HepG2 (cell line): ENCODE measurements at regions not wholly inside any gene's neighbourhood (a gene's known extent, or its start where the extent isn't known, plus 50 kb on each side); places are given as distances from the start of the nearest gene placed in this dataset.

Experiments used
- DMAP1 ChIP-seq: IDR thresholded peaks from 2 replicates; pipeline ENCODE4 v1.6.1; 2016
- ESRRA ChIP-seq: sonication (generic); formaldehyde crosslinking; IDR thresholded peaks from 2 replicates; pipeline ENCODE4 v1.5.1; 2020; ENCODE audit warnings: mild to moderate bottlenecking, low read depth, missing genetic modification reagents
- HNRNPLL ChIP-seq: fragments of 200-400 bp; formaldehyde crosslinking; IDR thresholded peaks from 2 replicates; pipeline ENCODE4 v1.6.1; 2017; ENCODE audit warnings: mild to moderate bottlenecking, low read depth, low read length; ENCODE audit not compliant: poor library complexity, severe bottlenecking
- PHF8 ChIP-seq: sonication (generic); formaldehyde crosslinking; IDR thresholded peaks from 2 replicates; pipeline ENCODE4 v1.5.0; 2020; ENCODE audit warnings: missing genetic modification reagents
- RARG ChIP-seq: sonication (generic); formaldehyde crosslinking; IDR thresholded peaks from 2 replicates; pipeline ENCODE4 v1.4.0; 2020; ENCODE audit warnings: low read depth, mild to moderate bottlenecking, missing genetic modification reagents
- SSRP1 ChIP-seq: IDR thresholded peaks from 2 replicates; pipeline ENCODE4 v1.6.1; 2016; ENCODE audit warnings: control low read depth
- TRIM24 ChIP-seq: sonication (generic); formaldehyde crosslinking; IDR thresholded peaks from 2 replicates; pipeline ENCODE4 v1.8.0; 2022; ENCODE audit warnings: mild to moderate bottlenecking, missing genetic modification reagents
- ZBTB20 ChIP-seq: sonication (generic); formaldehyde crosslinking; IDR thresholded peaks from 2 replicates; pipeline ENCODE4 v1.8.1; 2023; ENCODE audit warnings: missing genetic modification reagents, low read depth, mild to moderate bottlenecking, borderline replicate concordance
- ZFYVE20 ChIP-seq: sonication (generic); formaldehyde crosslinking; IDR thresholded peaks from 2 replicates; pipeline ENCODE4 v1.8.0; 2023; ENCODE audit warnings: low read depth, mild to moderate bottlenecking, moderate library complexity, missing genetic modification reagents, borderline replicate concordance
- ZNF24 ChIP-seq: fragments of 450-650 bp; IDR thresholded peaks from 2 replicates; pipeline ENCODE4 v1.6.1; 2017; ENCODE audit warnings: antibody characterized with exemption, mild to moderate bottlenecking
- ZNF552 ChIP-seq: sonication (generic); formaldehyde crosslinking; IDR thresholded peaks from 2 replicates; pipeline ENCODE4 v1.9.0; 2022; ENCODE audit warnings: missing genetic modification reagents, mild to moderate bottlenecking, borderline replicate concordance
- ZNF597 ChIP-seq: sonication (generic); formaldehyde crosslinking; IDR thresholded peaks from 2 replicates; pipeline ENCODE4 v1.5.0; 2020; ENCODE audit warnings: missing genetic modification reagents
- ZNF672 ChIP-seq: sonication (generic); formaldehyde crosslinking; IDR thresholded peaks from 2 replicates; pipeline ENCODE4 v1.8.1; 2022; ENCODE audit warnings: missing genetic modification reagents
- ZNF720 ChIP-seq: sonication (generic); formaldehyde crosslinking; IDR thresholded peaks from 2 replicates; pipeline ENCODE4 v1.4.0; 2020; ENCODE audit warnings: missing genetic modification reagents
- ZNF75D ChIP-seq: sonication (generic); formaldehyde crosslinking; IDR thresholded peaks from 2 replicates; pipeline ENCODE4 v1.8.1; 2023; ENCODE audit warnings: missing genetic modification reagents, mild to moderate bottlenecking, borderline replicate concordance
- ZNF770 ChIP-seq: sonication (generic); formaldehyde crosslinking; IDR thresholded peaks from 2 replicates; pipeline ENCODE4 v1.5.0; 2020; ENCODE audit warnings: mild to moderate bottlenecking, missing genetic modification reagents
- ZNF782 ChIP-seq: sonication (generic); formaldehyde crosslinking; IDR thresholded peaks from 2 replicates; pipeline ENCODE4 v1.4.0; 2020; ENCODE audit warnings: missing genetic modification reagents, mild to moderate bottlenecking, borderline replicate concordance
- ZSCAN21 ChIP-seq: sonication (generic); formaldehyde crosslinking; IDR thresholded peaks from 2 replicates; pipeline ENCODE4 v1.8.0; 2022; ENCODE audit warnings: mild to moderate bottlenecking, missing genetic modification reagents, moderate library complexity, borderline replicate concordance
- TF ChIP-seq, protein P1 (sequence below): sonication (generic); formaldehyde crosslinking; IDR thresholded peaks from 2 replicates; pipeline ENCODE4 v1.8.1; 2023; ENCODE audit warnings: mild to moderate bottlenecking, missing genetic modification reagents
- TF ChIP-seq, protein P2 (sequence below): sonication (generic); formaldehyde crosslinking; IDR thresholded peaks from 2 replicates; pipeline ENCODE4 v1.8.0; 2022; ENCODE audit warnings: missing genetic modification reagents, low read depth, mild to moderate bottlenecking, borderline replicate concordance
- TF ChIP-seq, protein P3 (sequence below): sonication (generic); formaldehyde crosslinking; IDR thresholded peaks from 2 replicates; pipeline ENCODE4 v1.8.1; 2023; ENCODE audit warnings: mild to moderate bottlenecking, inconsistent platforms, moderate library complexity, missing genetic modification reagents, borderline replicate concordance
- TF ChIP-seq, protein P4 (sequence below): sonication (generic); formaldehyde crosslinking; IDR thresholded peaks from 2 replicates; pipeline ENCODE4 v1.4.0; 2020; ENCODE audit warnings: mild to moderate bottlenecking, missing genetic modification reagents

DNA sequence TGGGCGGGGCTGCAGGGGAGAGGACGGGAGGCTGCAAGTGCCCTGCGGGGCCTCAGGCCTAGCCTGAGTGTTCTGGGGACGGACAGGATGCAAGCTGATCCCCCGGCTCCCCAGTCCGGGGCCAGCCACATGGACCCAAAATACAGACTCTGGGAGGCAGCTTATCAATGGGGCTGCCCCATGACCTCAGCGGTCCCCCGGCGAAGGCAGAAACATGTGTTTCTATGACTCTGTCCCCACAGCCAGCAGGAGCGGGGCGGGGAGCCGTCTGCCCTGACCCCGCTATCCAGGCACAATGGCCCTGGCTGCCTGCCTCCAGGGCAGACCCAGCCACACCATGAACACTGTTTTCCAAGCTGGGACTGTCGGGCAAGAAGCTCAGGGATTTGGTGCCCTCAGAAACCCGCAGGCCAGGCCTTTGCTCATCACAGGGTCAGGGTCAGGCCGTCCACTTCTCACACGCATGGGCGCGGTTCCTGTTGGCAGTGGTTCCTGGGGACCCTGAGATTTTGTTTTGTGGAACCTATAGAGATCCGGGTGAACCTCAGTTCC is 75.0 kb downstream of the RFLNA start (continued):
- TF ChIP-seq ZNF770 (CRISPR knock-in tag) = 0 out of 2 replicates have a peak, but pooled peaks have one; percentile 29
- no peak for TF ChIP-seq ZNF782
- no peak for TF ChIP-seq TRIM24 (CRISPR knock-in tag)
- no peak for TF ChIP-seq ZNF75D (CRISPR knock-in tag)
- TF ChIP-seq, protein P1, sequence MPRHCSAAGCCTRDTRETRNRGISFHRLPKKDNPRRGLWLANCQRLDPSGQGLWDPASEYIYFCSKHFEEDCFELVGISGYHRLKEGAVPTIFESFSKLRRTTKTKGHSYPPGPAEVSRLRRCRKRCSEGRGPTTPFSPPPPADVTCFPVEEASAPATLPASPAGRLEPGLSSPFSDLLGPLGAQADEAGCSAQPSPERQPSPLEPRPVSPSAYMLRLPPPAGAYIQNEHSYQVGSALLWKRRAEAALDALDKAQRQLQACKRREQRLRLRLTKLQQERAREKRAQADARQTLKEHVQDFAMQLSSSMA (CRISPR knock-in tag) = 0 out of 2 replicates have a peak, but pooled peaks have one; percentile 2
- TF ChIP-seq ZNF720 (CRISPR knock-in tag) = no peak
- TF ChIP-seq, protein P2, sequence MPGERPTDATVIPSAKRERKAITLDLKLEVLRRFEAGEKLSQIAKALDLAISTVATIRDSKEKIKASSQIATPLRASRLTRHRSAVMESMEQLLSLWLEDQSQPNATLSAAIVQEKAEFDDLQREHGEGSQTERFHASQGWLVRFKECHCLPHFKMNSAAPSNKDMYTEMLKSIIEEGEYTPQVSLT (CRISPR knock-in tag) = no peak
- no peak for TF ChIP-seq SSRP1
- peak; percentile 11; the same call in 1 of the 2 replicates for TF ChIP-seq ZSCAN21 (CRISPR knock-in tag)
- TF ChIP-seq ZNF597 (CRISPR knock-in tag) = no peak
- TF ChIP-seq ZNF24 = no peak
- TF ChIP-seq DMAP1 = peak; percentile 5; the same call in 1 of the 2 replicates
- TF ChIP-seq, protein P3, sequence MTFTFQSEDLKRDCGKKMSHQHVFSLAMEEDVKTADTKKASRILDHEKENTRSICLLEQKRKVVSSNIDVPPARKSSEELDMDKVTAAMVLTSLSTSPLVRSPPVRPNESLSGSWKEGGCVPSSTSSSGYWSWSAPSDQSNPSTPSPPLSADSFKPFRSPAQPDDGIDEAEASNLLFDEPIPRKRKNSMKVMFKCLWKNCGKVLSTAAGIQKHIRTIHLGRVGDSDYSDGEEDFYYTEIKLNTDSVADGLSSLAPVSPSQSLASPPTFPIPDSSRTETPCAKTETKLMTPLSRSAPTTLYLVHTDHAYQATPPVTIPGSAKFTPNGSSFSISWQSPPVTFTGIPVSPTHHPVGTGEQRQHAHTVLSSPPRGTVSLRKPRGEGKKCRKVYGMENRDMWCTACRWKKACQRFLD (CRISPR knock-in tag) = 0 out of 2 replicates have a peak, but pooled peaks have one; percentile 4
- TF ChIP-seq, protein P4, sequence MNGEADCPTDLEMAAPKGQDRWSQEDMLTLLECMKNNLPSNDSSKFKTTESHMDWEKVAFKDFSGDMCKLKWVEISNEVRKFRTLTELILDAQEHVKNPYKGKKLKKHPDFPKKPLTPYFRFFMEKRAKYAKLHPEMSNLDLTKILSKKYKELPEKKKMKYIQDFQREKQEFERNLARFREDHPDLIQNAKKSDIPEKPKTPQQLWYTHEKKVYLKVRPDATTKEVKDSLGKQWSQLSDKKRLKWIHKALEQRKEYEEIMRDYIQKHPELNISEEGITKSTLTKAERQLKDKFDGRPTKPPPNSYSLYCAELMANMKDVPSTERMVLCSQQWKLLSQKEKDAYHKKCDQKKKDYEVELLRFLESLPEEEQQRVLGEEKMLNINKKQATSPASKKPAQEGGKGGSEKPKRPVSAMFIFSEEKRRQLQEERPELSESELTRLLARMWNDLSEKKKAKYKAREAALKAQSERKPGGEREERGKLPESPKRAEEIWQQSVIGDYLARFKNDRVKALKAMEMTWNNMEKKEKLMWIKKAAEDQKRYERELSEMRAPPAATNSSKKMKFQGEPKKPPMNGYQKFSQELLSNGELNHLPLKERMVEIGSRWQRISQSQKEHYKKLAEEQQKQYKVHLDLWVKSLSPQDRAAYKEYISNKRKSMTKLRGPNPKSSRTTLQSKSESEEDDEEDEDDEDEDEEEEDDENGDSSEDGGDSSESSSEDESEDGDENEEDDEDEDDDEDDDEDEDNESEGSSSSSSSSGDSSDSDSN = peak; percentile 29; the same call in 1 of the 2 replicates
- TF ChIP-seq ZBTB20 (CRISPR knock-in tag) = 0 out of 2 replicates have a peak, but pooled peaks have one; percentile 14
- TF ChIP-seq PHF8 = peak; percentile 24; the same call in 1 of the 2 replicates
- no peak for TF ChIP-seq ZNF552
- TF ChIP-seq HNRNPLL = peak; percentile 13
- no peak for TF ChIP-seq ZFYVE20 (CRISPR knock-in tag)
- no peak for TF ChIP-seq RARG
- no peak for TF ChIP-seq ESRRA (CRISPR knock-in tag)
- no peak for TF ChIP-seq ZNF672
